Panc1 (cell line): ENCODE measurements at regions not wholly inside any gene's neighbourhood (a gene's known extent, or its start where the extent isn't known, plus 50 kb on each side); places are given as distances from the start of the nearest gene placed in this dataset.

Source experiments
- ATAC-seq: fragments of 200-7000 bp; cut with Tn5 transposase; 2 replicates; pipeline ENCODE4 v1.9.1; 2020; ENCODE audit warnings: mild to moderate bottlenecking, moderate library complexity
- BruUV-seq: library from RNA; stranded (reverse); fragments of 400-500 nt; replicated peaks from 2 replicates; lab custom pipeline; 2021; lab: Mats Ljungman, UMichigan
- CTCF ChIA-PET: fragments of 300-600 bp; sonication (Branson Sonifier 250); formaldehyde crosslinking; loops from one replicate; lab custom pipeline; 2022; ENCODE audit warnings: antibody characterized with exemption; lab: Charles Lee
- POLR2A ChIA-PET: fragments of 300-600 bp; sonication (Branson Sonifier 250); formaldehyde crosslinking; loops from one replicate; lab custom pipeline; 2022; ENCODE audit warnings: antibody characterized with exemption; lab: Charles Lee
- DNase-seq: peaks from one replicate; pipeline ENCODE4 v3.0.0-alpha.2; 2010; ENCODE audit warnings: low read depth, low spot score
- H3K27ac ChIP-seq: 2 replicates; pipeline ENCODE4 v1.5.1; 2011; ENCODE audit warnings: mild to moderate bottlenecking, low read length, inconsistent platforms
- H3K27me3 ChIP-seq: fragments of 200-500 bp; sonication (Bioruptor generic); 2 replicates; pipeline ENCODE4 v1.6.0; 2014; ENCODE audit warnings: low read length, inconsistent platforms; ENCODE audit not compliant: control insufficient read depth, insufficient read depth
- H3K36me3 ChIP-seq: fragments of 200-500 bp; sonication (Bioruptor generic); 2 replicates; pipeline ENCODE4 v1.5.1; 2014; ENCODE audit warnings: inconsistent platforms, mild to moderate bottlenecking, low read length, moderate library complexity; ENCODE audit not compliant: control insufficient read depth, insufficient read depth
- H3K4me1 ChIP-seq: 2 replicates; pipeline ENCODE4 v1.5.1; 2011; ENCODE audit warnings: inconsistent platforms, mild to moderate bottlenecking, low read length, moderate library complexity; ENCODE audit not compliant: control insufficient read depth, insufficient read depth
- H3K4me3 ChIP-seq, 2 experiments: 2 replicates each; pipeline ENCODE4 v1.5.1; 2011 to 2012; ENCODE audit warnings: low read depth in 2 of 2, low read length in 2 of 2, mild to moderate bottlenecking in 2 of 2, inconsistent platforms in 1 of 2, moderate library complexity in 1 of 2
- H3K9me3 ChIP-seq: fragments of 200-500 bp; sonication (Bioruptor generic); 2 replicates; pipeline ENCODE4 v1.5.1; 2014; ENCODE audit warnings: low read depth, mild to moderate bottlenecking, inconsistent platforms, low read length, moderate library complexity; ENCODE audit not compliant: control insufficient read depth, insufficient read depth
- POLR2AphosphoS5 ChIP-seq: IDR thresholded peaks from 2 replicates; pipeline ENCODE4 v1.6.1; 2012; ENCODE audit warnings: mild to moderate bottlenecking, low read depth, low read length, moderate library complexity
- SIN3A ChIP-seq: IDR thresholded peaks from 2 replicates; pipeline ENCODE4 v1.6.1; 2012; ENCODE audit warnings: low read depth, mild to moderate bottlenecking, low read length, moderate library complexity, borderline replicate concordance; ENCODE audit not compliant: insufficient read depth
- TCF7L2 ChIP-seq: IDR thresholded peaks from 2 replicates; pipeline ENCODE4 v1.6.1; 2011; ENCODE audit warnings: mild to moderate bottlenecking, low read depth, low read length, inconsistent platforms
- in situ Hi-C: cut with HindIII; loops from 2 replicates; pipeline ENCODE4 v1.10.0; 2016; ENCODE audit warnings: low sequenced_read_pairs, low pct_unique_long_range_greater_than_20kb
- intact Hi-C: fragments of 100-400 bp; cut with micrococcal nuclease; formaldehyde crosslinking; loops from one replicate; pipeline ENCODE4 v1.10.0; 2022; ENCODE audit not compliant: unreplicated experiment
- TF ChIP-seq, protein P1 (sequence below), 2 experiments: IDR thresholded peaks; 2 replicates each; pipeline ENCODE4 v1.6.1; 2011 to 2012; ENCODE audit warnings: low read depth in 2 of 2, control low read depth in 1 of 2, low read length in 1 of 2, mild to moderate bottlenecking in 1 of 2, moderate library complexity in 1 of 2; ENCODE audit not compliant: insufficient read depth in 1 of 2
- TF ChIP-seq, protein P2 (sequence below): fragments of 450-650 bp; IDR thresholded peaks from 2 replicates; pipeline ENCODE4 v1.5.1; 2017; ENCODE audit warnings: mild to moderate bottlenecking

DNA sequence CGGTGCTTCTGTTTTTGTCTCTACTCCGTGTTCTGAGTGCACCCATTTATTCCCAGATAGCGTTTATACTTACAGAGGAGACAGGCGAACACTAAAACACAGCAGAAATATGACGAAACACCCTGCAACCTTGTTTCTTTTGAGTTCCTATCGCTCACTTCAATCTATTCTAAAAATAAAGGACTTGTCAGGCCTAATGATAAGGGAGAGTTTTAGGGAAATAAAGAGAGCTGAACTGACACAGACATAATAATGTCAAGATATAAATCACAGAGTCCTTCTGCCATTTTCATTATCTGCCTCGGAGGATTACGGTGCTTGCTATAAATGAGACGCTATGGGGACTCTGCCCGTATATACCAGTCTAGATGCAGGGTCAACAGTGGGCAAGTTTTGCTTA is 659.7 kb upstream of the SALL3 start:
- Histone ChIP-seq H3K27me3 (peaks cover 12% of the 10 kb centered on the region), H3K4me3 (no peak overlapping the region), H3K36me3 (no peaks in the 10 kb centered on the region), H3K4me1 (no peaks in the 10 kb centered on the region), H3K9me3 (no peaks in the 10 kb centered on the region), H3K27ac (no peak overlapping the region)
- CTCF ChIA-PET = interaction anchor here (0.6 kb wide), 1 partner anchor 1334 kb away, joined by 5 read pairs; no protein-coding TSS in a partner anchor
- intact Hi-C loops = no loop called here
- POLR2A ChIA-PET = no interaction called here
- ATAC-seq = no peak
- in situ Hi-C loops = no loop called here
- BruUV-seq = no TSS peak
- no peak for TF ChIP-seq POLR2AphosphoS5
- TF ChIP-seq SIN3A = no peak
- TF ChIP-seq, protein P1, sequence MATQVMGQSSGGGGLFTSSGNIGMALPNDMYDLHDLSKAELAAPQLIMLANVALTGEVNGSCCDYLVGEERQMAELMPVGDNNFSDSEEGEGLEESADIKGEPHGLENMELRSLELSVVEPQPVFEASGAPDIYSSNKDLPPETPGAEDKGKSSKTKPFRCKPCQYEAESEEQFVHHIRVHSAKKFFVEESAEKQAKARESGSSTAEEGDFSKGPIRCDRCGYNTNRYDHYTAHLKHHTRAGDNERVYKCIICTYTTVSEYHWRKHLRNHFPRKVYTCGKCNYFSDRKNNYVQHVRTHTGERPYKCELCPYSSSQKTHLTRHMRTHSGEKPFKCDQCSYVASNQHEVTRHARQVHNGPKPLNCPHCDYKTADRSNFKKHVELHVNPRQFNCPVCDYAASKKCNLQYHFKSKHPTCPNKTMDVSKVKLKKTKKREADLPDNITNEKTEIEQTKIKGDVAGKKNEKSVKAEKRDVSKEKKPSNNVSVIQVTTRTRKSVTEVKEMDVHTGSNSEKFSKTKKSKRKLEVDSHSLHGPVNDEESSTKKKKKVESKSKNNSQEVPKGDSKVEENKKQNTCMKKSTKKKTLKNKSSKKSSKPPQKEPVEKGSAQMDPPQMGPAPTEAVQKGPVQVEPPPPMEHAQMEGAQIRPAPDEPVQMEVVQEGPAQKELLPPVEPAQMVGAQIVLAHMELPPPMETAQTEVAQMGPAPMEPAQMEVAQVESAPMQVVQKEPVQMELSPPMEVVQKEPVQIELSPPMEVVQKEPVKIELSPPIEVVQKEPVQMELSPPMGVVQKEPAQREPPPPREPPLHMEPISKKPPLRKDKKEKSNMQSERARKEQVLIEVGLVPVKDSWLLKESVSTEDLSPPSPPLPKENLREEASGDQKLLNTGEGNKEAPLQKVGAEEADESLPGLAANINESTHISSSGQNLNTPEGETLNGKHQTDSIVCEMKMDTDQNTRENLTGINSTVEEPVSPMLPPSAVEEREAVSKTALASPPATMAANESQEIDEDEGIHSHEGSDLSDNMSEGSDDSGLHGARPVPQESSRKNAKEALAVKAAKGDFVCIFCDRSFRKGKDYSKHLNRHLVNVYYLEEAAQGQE (IDR thresholded peaks at IDR 0.05; ENCODE audit: insufficient read depth in 1 of 2, low read depth in 2 of 2, low read length in 1 of 2) = no peak
- DNase-seq = no peak

DNA sequence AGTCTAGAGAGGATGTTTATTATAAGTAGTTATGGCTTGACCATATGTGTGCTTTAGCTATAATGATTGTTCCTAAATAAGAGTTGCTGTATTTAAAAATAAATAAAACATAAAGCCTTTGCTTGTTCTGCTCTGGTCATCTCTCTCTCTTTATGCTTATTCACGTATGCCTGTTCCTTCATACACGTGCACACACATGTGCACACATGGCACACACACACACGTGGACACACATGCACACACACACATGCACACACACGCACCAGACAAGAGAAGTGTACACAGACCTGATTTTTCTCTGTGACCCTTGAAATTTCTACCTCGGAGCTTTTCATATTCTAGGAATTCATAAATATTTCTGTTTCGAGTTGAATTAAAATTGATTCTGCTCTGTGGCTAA is 658.2 kb upstream of the SALL3 start:
- H3K27ac ChIP-seq = no peak overlapping the region
- POLR2A ChIA-PET = no interaction called here
- TF ChIP-seq POLR2AphosphoS5 (no peak), TCF7L2 (no peak), SIN3A (no peak)
- TF ChIP-seq, protein P1 (IDR thresholded peaks at IDR 0.05; ENCODE audit: insufficient read depth in 1 of 2, low read depth in 2 of 2, low read length in 1 of 2) = no peak
- TF ChIP-seq, protein P2, sequence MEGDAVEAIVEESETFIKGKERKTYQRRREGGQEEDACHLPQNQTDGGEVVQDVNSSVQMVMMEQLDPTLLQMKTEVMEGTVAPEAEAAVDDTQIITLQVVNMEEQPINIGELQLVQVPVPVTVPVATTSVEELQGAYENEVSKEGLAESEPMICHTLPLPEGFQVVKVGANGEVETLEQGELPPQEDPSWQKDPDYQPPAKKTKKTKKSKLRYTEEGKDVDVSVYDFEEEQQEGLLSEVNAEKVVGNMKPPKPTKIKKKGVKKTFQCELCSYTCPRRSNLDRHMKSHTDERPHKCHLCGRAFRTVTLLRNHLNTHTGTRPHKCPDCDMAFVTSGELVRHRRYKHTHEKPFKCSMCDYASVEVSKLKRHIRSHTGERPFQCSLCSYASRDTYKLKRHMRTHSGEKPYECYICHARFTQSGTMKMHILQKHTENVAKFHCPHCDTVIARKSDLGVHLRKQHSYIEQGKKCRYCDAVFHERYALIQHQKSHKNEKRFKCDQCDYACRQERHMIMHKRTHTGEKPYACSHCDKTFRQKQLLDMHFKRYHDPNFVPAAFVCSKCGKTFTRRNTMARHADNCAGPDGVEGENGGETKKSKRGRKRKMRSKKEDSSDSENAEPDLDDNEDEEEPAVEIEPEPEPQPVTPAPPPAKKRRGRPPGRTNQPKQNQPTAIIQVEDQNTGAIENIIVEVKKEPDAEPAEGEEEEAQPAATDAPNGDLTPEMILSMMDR = no peak
- no peaks in the 10 kb centered on the region for H3K36me3 ChIP-seq
- intact Hi-C loops (no loop called here), in situ Hi-C loops (no loop called here)
- no peak overlapping the region for H3K4me3 ChIP-seq
- DNase-seq (no peak), ATAC-seq (no peak)
- BruUV-seq = no TSS peak
- H3K27me3 ChIP-seq = peaks cover 12% of the 10 kb centered on the region
- CTCF ChIA-PET = no interaction called here
- H3K9me3 ChIP-seq = no peaks in the 10 kb centered on the region
- H3K4me1 ChIP-seq = no peaks in the 10 kb centered on the region
